ENCODE measurements at regions not wholly inside any gene's neighbourhood (a gene's known extent, or its start where the extent isn't known, plus 50 kb on each side); places are given as distances from the start of the nearest gene placed in this dataset.
A peak's percentile ranks its signal among the peaks of the same experiment; 100 is the strongest.
"Not testable (repeated sequence)": the region's sequence is repeated elsewhere in the genome, so short reads cannot be mapped to it uniquely, and the experiment has no call there.

DNA sequence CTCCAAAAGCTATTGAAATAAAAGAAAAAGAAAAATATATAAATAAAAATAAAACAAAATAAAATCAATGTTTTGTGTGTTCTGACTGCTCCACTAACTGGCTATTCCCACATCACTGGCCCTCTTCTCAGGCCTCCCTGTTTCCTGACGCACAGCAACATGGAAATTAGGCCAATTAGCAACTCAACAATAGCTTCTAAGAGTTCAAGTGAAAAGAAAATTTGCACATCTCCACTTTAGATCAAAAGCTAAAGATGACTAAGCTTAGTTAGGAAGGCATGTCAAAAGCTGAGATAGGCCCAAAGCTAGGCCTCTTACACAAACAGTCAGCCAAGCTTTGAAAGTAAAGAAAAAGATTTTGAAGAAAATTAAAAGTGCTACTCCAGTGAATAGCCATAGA lies 200.8 kb downstream of the DUSP6 start:
- DNase-seq: no peak

- not testable (repeated sequence) for DNase-seq
These were observed 201.5 kb downstream of the DUSP6 start for GRCh38 chr12:89150789-89151188.

DNA sequence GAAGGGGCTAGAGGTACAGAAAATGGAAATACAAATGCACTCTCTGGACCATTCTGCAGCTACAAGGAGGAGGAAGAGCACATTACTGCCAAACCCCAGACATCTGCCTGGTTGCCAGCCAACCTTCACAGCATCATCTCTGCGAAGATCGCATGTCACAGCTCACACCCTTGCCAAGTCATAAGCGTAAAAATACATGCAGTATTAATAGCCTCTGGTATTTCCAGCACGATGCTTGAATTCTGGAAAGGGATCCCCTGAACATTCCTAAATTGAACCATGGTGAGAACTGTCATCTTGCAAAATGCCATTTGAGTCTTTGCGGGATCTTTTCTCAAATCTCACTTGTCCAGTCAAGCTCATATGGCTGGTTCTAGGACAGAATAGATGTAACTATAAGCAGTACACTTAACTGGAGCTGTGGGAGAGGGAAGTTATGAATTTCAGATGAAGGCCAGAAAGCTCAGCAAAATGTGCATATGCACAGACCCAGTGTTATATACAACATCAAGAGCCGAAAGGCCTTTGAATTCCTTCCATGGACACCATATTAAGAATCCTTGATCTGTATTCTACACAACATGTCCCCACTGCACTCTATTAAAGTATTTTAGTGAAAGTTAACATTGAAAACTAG lies 211.6 kb downstream of the DUSP6 start:
- DNase-seq: peak; percentile 26

- DNase-seq: no peak
These were observed 212.2 kb downstream of the DUSP6 start for GRCh38 chr12:89140141-89140540.

DNA sequence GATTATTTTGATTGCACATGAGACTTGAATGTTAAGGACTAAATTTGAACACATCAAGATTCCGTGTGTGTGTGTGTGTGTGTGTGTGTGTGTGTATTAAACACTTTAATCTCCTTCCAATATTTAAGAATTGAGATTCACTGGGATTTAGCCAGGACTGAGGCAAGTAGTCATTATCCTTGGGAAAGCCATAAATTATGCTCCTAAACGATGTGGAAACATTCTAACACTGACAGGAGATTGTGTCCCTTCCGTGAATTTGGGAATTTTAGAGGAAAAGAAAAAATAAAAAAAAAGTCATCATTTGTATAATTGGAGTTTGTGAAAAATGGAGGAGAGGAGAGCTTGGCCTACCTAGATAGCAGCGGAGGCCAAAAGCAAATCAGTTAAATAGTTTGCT lies 212.9 kb downstream of the DUSP6 start:
- DNase-seq: no peak

- DNase-seq: no peak
These were observed 214.1 kb downstream of the DUSP6 start for GRCh38 chr12:89138048-89138852.

DNA sequence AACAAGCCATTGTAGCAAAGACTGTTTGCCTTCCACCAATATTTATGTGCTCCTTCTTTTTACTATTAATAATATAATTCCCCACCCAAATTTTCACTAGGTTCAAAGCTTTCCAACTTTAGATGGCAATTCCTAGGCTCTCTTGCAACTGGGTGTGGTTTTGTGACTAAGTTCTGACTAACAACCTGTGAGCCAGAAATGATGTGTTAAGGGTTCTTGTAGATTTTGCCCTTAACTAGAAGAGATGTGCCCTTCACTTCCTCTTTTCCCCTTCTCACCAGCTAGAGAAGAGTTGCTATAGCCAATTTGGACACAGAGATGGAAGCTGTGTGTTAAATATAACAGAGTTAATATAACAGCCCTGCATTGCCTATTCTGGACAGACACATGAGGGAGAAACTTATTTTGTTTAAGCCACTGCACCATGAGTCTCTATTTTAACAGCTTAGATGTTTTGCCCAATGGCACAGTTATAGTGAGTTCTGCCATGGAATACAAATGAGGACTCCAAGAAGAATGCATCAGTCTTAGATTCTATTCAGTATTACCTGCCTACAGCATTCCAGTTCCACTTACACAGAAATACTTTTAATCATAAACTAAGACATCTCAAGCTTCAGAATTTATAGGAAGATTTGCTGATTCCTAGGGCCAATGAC lies 216.2 kb downstream of the DUSP6 start:
- DNase-seq: no peak

DNA sequence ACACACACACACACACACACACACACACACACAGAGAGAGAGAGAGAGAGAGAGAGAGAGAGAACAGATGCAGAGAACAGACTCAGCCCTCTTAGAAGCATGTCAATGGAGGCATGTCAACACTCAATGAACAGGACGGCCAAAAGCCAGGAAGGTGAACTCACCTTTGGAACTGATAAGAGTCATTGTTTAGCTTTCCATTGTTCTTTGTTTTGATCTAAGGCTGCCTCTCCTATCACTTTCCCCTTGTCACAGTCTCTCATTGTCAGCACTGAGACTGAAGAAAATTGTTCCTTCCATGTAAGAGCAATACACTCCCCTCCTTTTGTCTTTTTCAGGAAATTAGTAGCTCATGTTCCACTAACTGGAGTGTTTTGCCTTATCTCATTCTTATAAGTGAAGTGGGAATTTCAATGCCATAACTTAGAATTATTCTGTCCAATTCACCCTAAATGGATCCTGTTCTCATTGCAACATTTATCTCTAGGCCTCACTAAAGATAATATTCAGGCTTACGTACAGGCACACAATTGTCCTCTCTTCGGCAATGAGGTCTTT lies 218.0 kb downstream of the DUSP6 start:
- no peak for DNase-seq

GRCh38 chr12:89129167-89129870 lies 223.0 kb downstream of the DUSP6 start:
- DNase-seq: peak; percentile 6

DNA sequence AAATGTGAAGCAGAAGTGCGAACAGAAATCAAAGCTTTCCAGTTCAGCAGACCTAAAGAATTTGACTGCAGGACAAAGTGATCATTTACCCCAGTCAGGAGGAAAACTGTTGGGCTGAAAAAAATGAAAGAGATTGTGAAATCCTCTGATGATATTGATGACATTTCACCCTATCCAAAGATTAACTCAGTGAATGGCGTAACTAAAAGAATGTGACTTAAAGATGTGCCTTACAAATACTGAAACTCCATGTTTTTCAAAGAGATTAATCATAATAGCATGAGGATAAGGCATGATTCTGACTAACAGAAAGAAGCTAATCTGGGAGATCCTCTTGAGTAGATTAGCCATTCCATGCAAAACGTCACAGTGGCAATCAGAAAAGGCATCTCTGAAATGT lies 225.6 kb downstream of the DUSP6 start:
- no peak for DNase-seq

DNA sequence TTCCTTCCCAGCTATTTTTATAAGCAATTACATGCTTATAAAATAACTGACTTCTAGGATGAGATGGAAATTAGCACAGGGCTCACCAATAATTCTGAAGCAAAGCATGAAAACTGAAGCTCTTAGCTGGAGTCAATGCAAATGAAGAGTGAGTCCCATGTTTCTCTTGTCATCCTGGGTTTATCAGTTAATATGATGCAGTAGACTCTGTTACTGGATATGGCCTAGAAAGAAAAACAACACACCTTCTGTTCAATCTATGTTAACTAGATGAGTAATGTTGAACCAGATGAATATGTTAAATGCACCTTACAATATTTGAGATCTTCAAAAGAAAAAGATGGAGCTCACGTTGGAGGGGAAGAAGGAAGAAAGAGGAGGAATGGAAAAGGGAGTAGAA lies 229.4 kb downstream of the DUSP6 start:
- DNase-seq: no peak

DNA sequence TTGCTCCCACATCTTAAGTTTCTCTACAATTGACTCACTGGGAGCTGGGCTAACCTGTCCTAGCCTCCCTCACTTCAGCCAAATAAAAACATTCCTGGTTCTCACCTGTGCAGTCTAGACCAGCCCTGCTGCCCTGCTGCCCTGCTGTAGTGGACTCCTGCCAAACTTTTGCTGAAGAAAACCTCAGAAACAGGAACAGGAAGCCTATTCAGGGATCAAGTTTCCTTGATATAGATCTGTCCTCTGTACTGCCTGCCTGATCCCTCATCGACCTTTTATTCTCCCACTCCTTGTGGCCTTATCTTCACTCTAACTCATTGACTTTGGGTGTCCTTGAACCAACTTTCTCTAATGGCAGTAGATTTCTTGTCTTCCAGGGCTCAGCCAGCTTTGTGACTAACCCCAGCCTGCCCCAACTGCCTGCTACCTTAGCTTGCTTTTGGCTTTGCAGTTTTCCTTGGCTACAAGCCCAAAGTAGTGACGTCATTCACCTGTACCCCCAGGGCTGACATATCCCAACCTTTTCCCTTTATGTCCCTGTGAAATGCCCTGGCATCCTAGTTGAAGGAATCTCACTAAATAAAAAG lies 234.8 kb downstream of the DUSP6 start:
- no peak for DNase-seq

DNA sequence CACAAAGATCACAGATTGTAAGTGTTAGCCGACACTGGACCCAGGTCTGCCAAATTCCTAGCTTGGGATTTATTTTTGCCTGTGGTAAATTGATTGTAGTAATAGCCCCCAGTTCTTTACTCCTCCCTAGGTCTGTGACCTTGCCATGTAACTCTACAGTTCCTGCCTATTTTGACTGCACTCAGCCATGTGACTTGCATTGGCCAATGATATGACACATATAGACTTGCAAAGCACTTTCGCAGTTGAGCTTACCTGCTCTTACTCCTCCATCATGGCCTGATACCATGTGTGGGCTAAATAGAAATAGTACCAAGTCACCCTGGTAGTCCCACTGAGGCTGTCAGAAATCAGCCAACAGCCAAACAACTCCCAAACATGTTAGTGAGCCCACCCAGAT lies 240.3 kb downstream of the DUSP6 start:
- DNase-seq: no peak

GRCh38 chr12:89108265-89108664 lies 244.0 kb downstream of the DUSP6 start:
- DNase-seq: no peak

DNA sequence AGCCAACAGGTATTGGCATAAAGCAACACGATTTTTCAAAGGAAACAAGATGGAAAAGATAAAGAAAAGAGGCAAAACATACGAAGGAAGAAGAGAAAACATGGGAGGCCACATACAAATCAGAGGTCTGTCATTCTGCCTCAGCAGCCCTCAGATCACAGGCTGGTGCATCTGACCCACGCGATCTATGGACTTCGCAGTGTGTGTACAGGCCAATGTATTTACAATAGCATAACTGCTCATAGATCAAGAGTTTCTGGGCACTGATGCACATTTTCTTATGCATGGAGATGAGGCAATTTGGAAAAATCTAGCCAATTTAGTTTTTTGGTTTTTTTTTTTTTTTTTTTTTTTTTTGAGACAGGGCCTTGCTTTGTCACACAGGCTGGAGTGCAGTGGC lies 245.4 kb downstream of the DUSP6 start:
- DNase-seq: no peak

DNA sequence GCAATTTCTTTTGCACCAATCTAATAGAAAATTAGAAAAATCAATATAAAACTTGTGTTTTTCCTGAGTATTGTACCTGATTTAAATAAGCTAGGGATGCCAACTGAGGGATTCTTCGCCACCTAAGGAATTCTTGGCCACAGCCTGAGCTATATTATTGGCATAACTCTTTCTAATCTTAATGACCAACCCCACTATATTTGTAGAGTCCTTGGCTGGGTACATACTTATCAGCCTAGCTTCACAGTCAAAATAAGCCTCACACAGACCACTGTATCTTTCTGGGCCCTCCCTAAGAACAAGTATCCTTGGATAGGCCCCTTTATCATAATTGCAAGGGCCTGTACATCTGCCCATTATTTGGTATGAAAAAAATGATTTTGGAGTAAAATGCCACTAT lies 247.1 kb downstream of the DUSP6 start:
- no peak for DNase-seq

DNA sequence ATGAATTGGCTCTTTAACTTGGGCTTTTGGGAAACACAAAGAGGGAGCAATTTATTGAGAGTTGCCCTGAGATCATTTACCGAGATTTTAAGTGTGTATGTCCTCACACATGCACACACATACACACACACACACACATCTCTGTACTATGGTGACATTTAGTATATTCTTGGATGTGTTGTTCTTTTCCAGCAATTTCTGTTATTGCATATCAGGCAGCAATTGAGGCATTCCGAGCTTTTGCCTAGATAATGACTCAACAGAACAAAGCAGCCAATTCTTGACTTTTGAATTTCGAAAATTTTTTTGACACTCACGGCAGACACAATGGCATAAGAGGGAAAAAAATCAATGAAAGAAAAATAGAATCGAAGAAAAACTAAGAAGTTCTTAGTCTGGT lies 248.5 kb downstream of the DUSP6 start:
- no peak for DNase-seq

GRCh38 chr12:89101440-89101839 lies 250.9 kb downstream of the DUSP6 start:
- no peak for DNase-seq

GRCh38 chr12:89098441-89099112 lies 253.7 kb downstream of the DUSP6 start:
- DNase-seq: peak; percentile 31

DNA sequence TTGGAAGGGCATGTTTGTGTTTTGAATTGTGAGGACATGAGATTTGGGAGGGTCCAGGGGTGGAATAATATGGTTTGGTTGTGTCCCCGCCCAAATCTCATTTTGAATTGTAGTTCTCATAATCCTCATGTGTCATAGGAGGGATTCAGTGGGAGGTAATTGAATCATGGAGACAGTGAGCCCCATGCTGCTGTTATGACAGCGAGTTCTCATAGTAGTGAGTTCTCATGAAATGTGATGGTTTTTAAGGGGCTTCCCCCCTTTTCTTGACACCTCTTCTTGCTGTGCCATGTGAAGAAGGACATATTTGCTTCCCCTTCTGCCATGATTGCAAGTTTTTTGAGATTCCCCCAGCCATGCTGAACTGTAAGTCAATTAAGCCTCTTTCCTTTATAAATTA lies 260.0 kb downstream of the DUSP6 start:
- DNase-seq: no peak

DNA sequence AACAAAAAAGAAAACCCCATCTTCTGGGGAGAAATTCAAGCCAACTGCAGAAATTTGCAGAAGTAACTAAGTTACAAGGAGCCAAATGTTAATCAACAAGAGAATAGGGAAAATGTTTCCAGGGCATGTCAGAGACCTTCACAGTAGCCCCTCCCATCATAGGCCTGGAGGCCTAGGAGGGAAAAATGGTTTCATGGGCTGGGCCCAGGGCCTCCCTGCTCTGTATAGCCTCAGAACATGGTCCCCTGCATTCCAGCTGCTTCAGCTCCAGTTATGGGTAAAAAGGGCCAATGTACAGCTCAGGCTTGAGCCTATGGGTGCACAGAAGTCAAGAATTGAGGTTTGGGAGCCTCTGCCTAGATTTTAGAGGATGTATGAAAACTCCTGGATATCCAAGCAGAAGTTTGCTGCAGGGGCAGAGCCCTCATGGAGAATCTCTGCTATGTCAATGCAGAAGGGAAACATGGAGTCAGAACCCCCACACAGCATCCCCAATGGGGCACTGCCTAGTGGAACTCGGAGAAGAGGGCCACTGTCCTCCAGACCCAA lies 260.9 kb downstream of the DUSP6 start:
- no peak for DNase-seq

DNA sequence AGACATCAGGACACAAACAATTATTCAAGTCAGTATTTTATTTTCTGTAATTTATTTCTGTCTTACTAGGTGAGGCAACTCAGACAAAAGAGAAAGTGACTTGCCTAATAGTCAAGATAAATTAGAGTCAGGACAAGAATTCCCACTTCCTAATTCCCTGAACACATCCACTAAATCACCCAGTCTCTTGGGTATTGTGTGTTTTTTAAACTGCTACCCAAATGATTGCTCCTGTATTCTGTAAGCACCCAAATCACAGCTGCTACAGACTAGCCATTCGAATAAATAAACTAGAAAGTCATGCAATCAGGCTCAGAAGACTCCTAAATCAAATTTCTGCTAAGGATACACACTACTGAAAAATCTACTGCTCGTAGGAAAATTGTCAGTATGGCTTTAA lies 263.0 kb downstream of the DUSP6 start:
- DNase-seq: no peak

Measured in NCI-H2171 treated with DMSO at 0.1 percent for 48 hours (cell line).